H1 (cell line): ENCODE measurements at regions not wholly inside any gene's neighbourhood (a gene's known extent, or its start where the extent isn't known, plus 50 kb on each side); places are given as distances from the start of the nearest gene placed in this dataset.

Experiments used
- CTCF ChIA-PET: fragments of 300-600 bp; sonication (Branson Sonifier 250); formaldehyde crosslinking; loops from one replicate; lab custom pipeline; 2021; ENCODE audit not compliant: partially characterized antibody; lab: Charles Lee
- POLR2A ChIA-PET: fragments of 300-600 bp; sonication (Branson Sonifier 250); formaldehyde crosslinking; loops from one replicate; lab custom pipeline; 2021; ENCODE audit warnings: inconsistent platforms; ENCODE audit not compliant: partially characterized antibody; lab: Charles Lee
- DNase-seq, 2 experiments: peaks; one replicate each; pipeline versions ENCODE4 v3.0.0 to v3.0.0-alpha.2; 2010 to 2022; ENCODE audit warnings: low spot score in 2 of 2, low read depth in 1 of 2, mixed read lengths in 1 of 2
- FAIRE-seq: peaks from 2 replicates; lab custom pipeline; 2011; peaks lifted over from hg19 to GRCh38; lab: Jason Lieb, UNC
- H2AFZ ChIP-seq: 2 replicates; pipeline ENCODE4 v1.8.1; 2012; ENCODE audit warnings: low read length, inconsistent platforms
- H2AK5ac ChIP-seq: 2 replicates; pipeline ENCODE4 v1.6.1; 2013; ENCODE audit warnings: low read depth, low read length
- H2BK120ac ChIP-seq: replicated peaks from 2 replicates; pipeline ENCODE3; 2013; ENCODE audit warnings: low read depth, low read length, inconsistent platforms
- H2BK12ac ChIP-seq: 2 replicates; pipeline ENCODE4 v1.6.1; 2013; ENCODE audit warnings: low read depth, low read length
- H2BK15ac ChIP-seq: 2 replicates; pipeline ENCODE4 v1.6.1; 2013; ENCODE audit warnings: low read length
- H2BK20ac ChIP-seq: 2 replicates; pipeline ENCODE4 v1.6.1; 2013; ENCODE audit warnings: low read length
- H2BK5ac ChIP-seq: 2 replicates; pipeline ENCODE4 v1.6.1; 2013; ENCODE audit warnings: low read depth, low read length
- H3K14ac ChIP-seq: 2 replicates; pipeline ENCODE4 v1.6.1; 2013; ENCODE audit warnings: inconsistent platforms; ENCODE audit not compliant: insufficient read length
- H3K18ac ChIP-seq: 2 replicates; pipeline ENCODE4 v1.6.1; 2013; ENCODE audit warnings: low read length; ENCODE audit errors: extremely low read depth
- H3K23ac ChIP-seq: 2 replicates; pipeline ENCODE4 v1.6.1; 2013; ENCODE audit warnings: inconsistent platforms; ENCODE audit not compliant: insufficient read length
- H3K23me2 ChIP-seq: 2 replicates; pipeline ENCODE4 v1.6.1; 2013; ENCODE audit warnings: low read depth, low read length
- H3K27ac ChIP-seq: 2 replicates; pipeline ENCODE4 v1.6.1; 2011; ENCODE audit warnings: low read depth, low read length, inconsistent platforms
- H3K27me3 ChIP-seq, 4 experiments: replicated peaks in 1 of 4; 1 replicate in 1 of 4; 2 replicates in 3 of 4; pipeline versions ENCODE4 v1.6.1 to v1.8.1; 2011 to 2013; ENCODE audit warnings: low read length in 3 of 4, mild to moderate bottlenecking in 3 of 4, inconsistent platforms in 2 of 4, mixed read lengths in 2 of 4, moderate library complexity in 1 of 4; ENCODE audit not compliant: control insufficient read depth in 3 of 4, insufficient read depth in 3 of 4; ENCODE audit errors: extremely low read depth in 1 of 4
- H3K36me3 ChIP-seq, 4 experiments: 2 replicates each; pipeline versions ENCODE4 v1.6.1 to v1.8.1; 2011 to 2013; ENCODE audit warnings: mild to moderate bottlenecking in 4 of 4, low read length in 3 of 4, moderate library complexity in 2 of 4, control low read depth in 1 of 4, inconsistent platforms in 1 of 4; ENCODE audit not compliant: insufficient read depth in 4 of 4, control insufficient read depth in 2 of 4
- H3K4ac ChIP-seq: replicated peaks from 2 replicates; pipeline ENCODE3; 2013; ENCODE audit warnings: low read length, low read depth, mixed read lengths, inconsistent platforms; ENCODE audit not compliant: insufficient read length
- H3K4me1 ChIP-seq, 4 experiments: replicated peaks in 1 of 4; 1 replicate in 1 of 4; 2 replicates in 3 of 4; pipeline versions ENCODE4 v1.6.1 to v1.8.1; 2011 to 2013; ENCODE audit warnings: low read length in 3 of 4, inconsistent platforms in 2 of 4, mixed read lengths in 1 of 4; ENCODE audit not compliant: insufficient read depth in 4 of 4, control insufficient read depth in 3 of 4
- H3K4me2 ChIP-seq, 2 experiments: 2 replicates each; pipeline versions ENCODE4 v1.6.1 to v1.8.1; 2011 to 2013; ENCODE audit warnings: low read depth in 2 of 2, low read length in 2 of 2, control low read depth in 1 of 2, inconsistent platforms in 1 of 2, mild to moderate bottlenecking in 1 of 2; ENCODE audit not compliant: insufficient read depth in 1 of 2
- H3K4me3 ChIP-seq, 4 experiments: fragments of 200-600, 300-600 bp in 1 of 4; sonication (generic), shearing (Covaris generic), sonication (Bioruptor Twin) in 1 of 4; 2 replicates each; pipeline versions ENCODE4 v1.5.1 to v1.8.1; 2011 to 2016; ENCODE audit warnings: low read length in 4 of 4, low read depth in 3 of 4, control low read depth in 2 of 4, inconsistent platforms in 2 of 4, mild to moderate bottlenecking in 2 of 4, mixed read lengths in 1 of 4, moderate library complexity in 1 of 4; ENCODE audit not compliant: insufficient read depth in 2 of 4; ENCODE audit errors: extremely low read depth in 1 of 4
- H3K56ac ChIP-seq: replicated peaks from 2 replicates; pipeline ENCODE3; 2013; ENCODE audit warnings: low read depth, mild to moderate bottlenecking, mixed read lengths, low read length, inconsistent platforms; ENCODE audit not compliant: insufficient read length
- H3K79me1 ChIP-seq: 2 replicates; pipeline ENCODE4 v1.6.1; 2013; ENCODE audit warnings: low read depth, low read length, control low read depth
- H3K79me2 ChIP-seq, 2 experiments: 2 replicates each; pipeline versions ENCODE4 v1.6.1 to v1.8.1; 2012 to 2013; ENCODE audit warnings: low read length in 2 of 2, mild to moderate bottlenecking in 2 of 2, inconsistent platforms in 1 of 2; ENCODE audit not compliant: insufficient read depth in 2 of 2, control insufficient read depth in 1 of 2
- H3K9ac ChIP-seq, 4 experiments: replicated peaks in 1 of 4; 1 replicate in 1 of 4; 2 replicates in 3 of 4; pipeline versions ENCODE4 v1.6.1 to v1.8.1; 2011 to 2013; ENCODE audit warnings: low read depth in 3 of 4, low read length in 3 of 4, control low read depth in 2 of 4, mild to moderate bottlenecking in 2 of 4, moderate library complexity in 2 of 4, inconsistent platforms in 1 of 4; ENCODE audit errors: extremely low read depth in 1 of 4
- H3K9me3 ChIP-seq, 2 experiments: 2 replicates each; pipeline versions ENCODE4 v1.6.1 to v1.8.1; 2012 to 2013; ENCODE audit warnings: mild to moderate bottlenecking in 2 of 2, moderate library complexity in 2 of 2, control low read depth in 1 of 2, inconsistent platforms in 1 of 2, low read depth in 1 of 2, low read length in 1 of 2, mixed read lengths in 1 of 2; ENCODE audit not compliant: insufficient read depth in 2 of 2
- H4K20me1 ChIP-seq, 2 experiments: replicated peaks in 1 of 2; 2 replicates each; pipeline versions ENCODE3 to v1.8.1; 2011 to 2013; ENCODE audit warnings: inconsistent platforms in 2 of 2, low read length in 2 of 2, mild to moderate bottlenecking in 1 of 2; ENCODE audit not compliant: insufficient read depth in 2 of 2, control insufficient read depth in 1 of 2
- H4K5ac ChIP-seq: 2 replicates; pipeline ENCODE4 v1.6.1; 2013; ENCODE audit warnings: low read length, low read depth, mixed read lengths, inconsistent platforms; ENCODE audit not compliant: insufficient read length
- H4K8ac ChIP-seq: 2 replicates; pipeline ENCODE4 v1.8.0; 2013; ENCODE audit warnings: mild to moderate bottlenecking, moderate library complexity, low read length, inconsistent platforms; ENCODE audit not compliant: insufficient read depth; ENCODE audit errors: extremely low read depth
- H4K91ac ChIP-seq: replicated peaks from 2 replicates; pipeline ENCODE3; 2013; ENCODE audit warnings: low read length, mixed read lengths, inconsistent platforms; ENCODE audit not compliant: insufficient read length
- CBX5 ChIP-seq: fragments of 300-800, 300-1000 bp; sonication (generic); IDR thresholded peaks from 2 replicates; pipeline ENCODE4 v1.7.1; 2016; ENCODE audit warnings: antibody characterized with exemption, low read length, low read depth
- TEAD4 ChIP-seq: IDR thresholded peaks from 2 replicates; pipeline ENCODE4 v1.6.1; 2012; ENCODE audit warnings: low read depth, low read length, inconsistent platforms, mixed read lengths
- WGBS, 2 experiments: shearing (Covaris generic) in 1 of 2; methylation state at CpG; one replicate each; pipeline versions ENCODE4 v1.1.6 to v1.1.7; 2013 to 2015; ENCODE audit warnings: low lambda C conversion rate in 2 of 2, mixed read lengths in 2 of 2, inconsistent platforms in 1 of 2, low coverage in 1 of 2, missing lambda C conversion rate in 1 of 2; ENCODE audit not compliant: insufficient replicate concordance in 2 of 2, insufficient coverage in 1 of 2, insufficient read length in 1 of 2; ENCODE audit errors: extremely low coverage in 1 of 2, missing lambda C conversion rate in 1 of 2; 5-methylcytosine and 5-hydroxymethylcytosine counted together

DNA sequence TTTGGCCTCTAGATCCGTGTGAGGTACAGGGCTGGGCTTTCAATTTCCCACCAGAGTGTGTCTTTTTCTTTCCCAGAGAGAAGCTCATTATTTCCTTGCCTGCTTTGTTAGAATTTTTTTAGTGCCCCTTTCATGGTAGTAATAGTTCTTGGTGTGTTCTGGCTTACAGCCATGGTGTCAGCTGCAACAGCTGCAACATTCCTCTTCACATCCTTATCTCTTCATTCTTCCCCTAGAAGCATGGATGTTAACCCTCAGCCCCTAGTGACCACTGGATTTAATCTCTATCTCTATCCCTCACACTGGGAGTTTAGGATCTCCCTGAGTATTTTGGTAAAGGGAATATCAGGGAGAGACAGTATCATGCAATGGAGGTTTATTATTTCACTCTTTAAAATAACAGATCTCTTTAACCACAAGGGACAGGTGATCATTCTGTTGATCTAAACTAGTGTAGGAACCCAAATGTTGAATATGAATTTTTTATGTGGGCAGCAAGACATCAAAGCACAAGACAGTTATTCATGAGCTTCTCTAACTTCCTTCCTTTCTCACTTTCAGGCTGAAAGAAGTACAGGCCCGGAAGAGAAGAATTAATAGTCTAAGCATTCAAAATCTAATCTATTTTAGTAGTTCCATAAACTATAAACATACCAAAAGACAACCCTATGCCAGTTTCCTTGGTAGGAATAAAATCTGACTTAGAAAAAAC is 160.2 kb downstream of the FAM170A start:
- CTCF ChIA-PET = interaction anchor here (1.6 kb wide), 1 partner anchor 11 kb away, joined by 3 read pairs; no protein-coding TSS in a partner anchor
- FAIRE-seq (no peak), DNase-seq (no peak)
- no peak overlapping the region for H3K4me3 ChIP-seq
- H3K14ac ChIP-seq = no peak overlapping the region
- 0 out of 7 replicates have a peak, but pooled peaks cover 0 to 2% (median 0%) of the 10 kb centered on the region in 4 experiments for H3K4me1 ChIP-seq
- no peak overlapping the region for H3K9ac ChIP-seq
- H3K4me2 ChIP-seq = no peak overlapping the region
- H3K27me3 ChIP-seq = no peaks in the 10 kb centered on the region
- no peaks in the 10 kb centered on the region; the same call in 1 of the 2 replicates for H3K23me2 ChIP-seq
- no peak overlapping the region for H2BK12ac ChIP-seq
- H4K91ac ChIP-seq = no peak overlapping the region
- no peaks in the 10 kb centered on the region for H4K20me1 ChIP-seq
- no peaks in the 10 kb centered on the region for H3K36me3 ChIP-seq
- no peak overlapping the region for H4K5ac ChIP-seq
- H2BK5ac ChIP-seq = no peak overlapping the region
- H3K56ac ChIP-seq = no peak overlapping the region
- no peak overlapping the region for H4K8ac ChIP-seq
- no peak overlapping the region for H3K4ac ChIP-seq
- H3K18ac ChIP-seq = no peak overlapping the region
- H3K9me3 ChIP-seq = no peaks in the 10 kb centered on the region
- H3K27ac ChIP-seq = no peak overlapping the region
- TF ChIP-seq CBX5 (no peak), TEAD4 (no peak)
- H2BK15ac ChIP-seq = no peak overlapping the region
- 77% methylated on average over 2 of the region's 2 CpGs; no CpG with 5 or more reads in 1 of the 2 experiments for WGBS, 2 experiments
- H2BK120ac ChIP-seq = no peak overlapping the region
- H2AFZ ChIP-seq = no peak overlapping the region
- no peaks in the 10 kb centered on the region for H3K79me1 ChIP-seq
- POLR2A ChIA-PET = interaction anchor here (0.8 kb wide), 1 partner anchor 1597 kb away, joined by 3 read pairs; no protein-coding TSS in a partner anchor
- no peaks in the 10 kb centered on the region for H3K79me2 ChIP-seq
- H3K23ac ChIP-seq = no peak overlapping the region
- no peak overlapping the region for H2BK20ac ChIP-seq
- H2AK5ac ChIP-seq = no peak overlapping the region
